B cell (primary cell): ENCODE measurements at regions not wholly inside any gene's neighbourhood (a gene's known extent, or its start where the extent isn't known, plus 50 kb on each side); places are given as distances from the start of the nearest gene placed in this dataset.

ENCODE experiments used
- ATAC-seq: fragments of 200-7000 bp; cut with Tn5 transposase; one replicate; pipeline ENCODE4 v1.10.0; 2021; ENCODE audit warnings: low read depth, mild to moderate bottlenecking, moderate number of reproducible peaks, moderate library complexity
- CTCF ChIA-PET: fragments of 350-600 bp; sonication (Branson Sonifier 250); formaldehyde crosslinking; loops from one replicate; lab custom pipeline; 2021; ENCODE audit warnings: antibody characterized with exemption, inconsistent platforms; lab: Charles Lee
- POLR2A ChIA-PET: fragments of 350-600 bp; sonication (Branson Sonifier 250); formaldehyde crosslinking; loops from one replicate; lab custom pipeline; 2021; ENCODE audit warnings: antibody characterized with exemption; lab: Charles Lee
- DNase-seq: peaks from one replicate; pipeline ENCODE4 v3.0.0; 2013
- H2AFZ ChIP-seq: 2 replicates; pipeline ENCODE4 v1.6.1; 2012; ENCODE audit warnings: mild to moderate bottlenecking, low read depth, low read length; ENCODE audit not compliant: insufficient read depth, poor library complexity, severe bottlenecking
- H3K27ac ChIP-seq, 2 donors: 1 replicate in 1 of 2; 2 replicates in 1 of 2; pipeline ENCODE4 v1.5.1; 2012 to 2013; ENCODE audit warnings: low read length in 2 of 2, mild to moderate bottlenecking in 2 of 2, moderate library complexity in 1 of 2
- H3K27me3 ChIP-seq, 4 experiments: fragments of 200-600 bp in 1 of 4; sonication (generic) in 1 of 4; replicated peaks in 1 of 4; 1 replicate in 2 of 4; 2 replicates in 2 of 4; pipeline versions ENCODE4 v1.6.1 to v1.7.0; 2013 to 2016; ENCODE audit warnings: low read length in 3 of 4, mild to moderate bottlenecking in 2 of 4, mixed read lengths in 1 of 4, moderate library complexity in 1 of 4; ENCODE audit not compliant: insufficient read depth in 4 of 4, control insufficient read depth in 3 of 4; ENCODE audit errors: control extremely low read depth in 1 of 4
- H3K36me3 ChIP-seq, 2 experiments: replicated peaks in 1 of 2; 1 replicate in 1 of 2; 2 replicates in 1 of 2; pipeline versions ENCODE4 v1.6.1 to v1.7.1; 2013; ENCODE audit warnings: low read length in 1 of 2; ENCODE audit not compliant: insufficient read depth in 2 of 2, control insufficient read depth in 1 of 2; ENCODE audit errors: control extremely low read depth in 1 of 2, extremely low read depth in 1 of 2
- H3K4me1 ChIP-seq, 2 donors: fragments of 200-600 bp in 1 of 2; sonication (generic) in 1 of 2; 1 replicate in 1 of 2; 2 replicates in 1 of 2; pipeline versions ENCODE4 v1.5.1 to v1.6.1; 2013 to 2017; ENCODE audit warnings: low read length in 2 of 2; ENCODE audit not compliant: control insufficient read depth in 2 of 2, insufficient read depth in 2 of 2
- H3K4me2 ChIP-seq: replicated peaks from 2 replicates; pipeline ENCODE3; 2012; ENCODE audit warnings: mild to moderate bottlenecking, low read depth, low read length; ENCODE audit not compliant: poor library complexity, severe bottlenecking
- H3K4me3 ChIP-seq, 5 experiments: fragments of 200-600 bp in 1 of 5; sonication (generic) in 1 of 5; 1 replicate in 3 of 5; 2 replicates in 2 of 5; pipeline versions ENCODE4 v1.5.1 to v1.7.0; 2011 to 2016; ENCODE audit warnings: low read length in 4 of 5, mild to moderate bottlenecking in 4 of 5, low read depth in 2 of 5, control low read depth in 1 of 5, moderate library complexity in 1 of 5; ENCODE audit not compliant: insufficient read depth in 1 of 5; ENCODE audit errors: control extremely low read depth in 1 of 5, extremely low read depth in 1 of 5
- H3K79me2 ChIP-seq: fragments of 200-600 bp; sonication (generic); one replicate; pipeline ENCODE4 v1.6.0; 2016; ENCODE audit warnings: low read length; ENCODE audit not compliant: control insufficient read depth, insufficient read depth
- H3K9ac ChIP-seq: fragments of 200-600 bp; sonication (generic); 2 replicates; pipeline ENCODE4 v1.6.1; 2017; ENCODE audit warnings: mild to moderate bottlenecking, low read length, moderate library complexity
- H3K9me3 ChIP-seq, 3 donors: one replicate each; pipeline versions ENCODE4 v1.6.1 to v1.7.1; 2013; ENCODE audit warnings: low read length in 2 of 3; ENCODE audit not compliant: control insufficient read depth in 2 of 3, insufficient read depth in 1 of 3; ENCODE audit errors: control extremely low read depth in 1 of 3
- H4K20me1 ChIP-seq: 2 replicates; pipeline ENCODE4 v1.6.0; 2012; ENCODE audit warnings: mild to moderate bottlenecking, low read length; ENCODE audit not compliant: insufficient read depth, control insufficient read depth, poor library complexity, severe bottlenecking
- H3K27ac Mint-ChIP-seq: one replicate; pipeline ENCODE4 v1.8.0; 2021; ENCODE audit warnings: mixed read lengths
- H3K27me3 Mint-ChIP-seq: one replicate; pipeline ENCODE4 v1.8.0; 2021; ENCODE audit warnings: mixed read lengths
- H3K4me1 Mint-ChIP-seq: one replicate; pipeline ENCODE4 v1.8.0; 2021; ENCODE audit warnings: mixed read lengths
- H3K4me3 Mint-ChIP-seq: one replicate; pipeline ENCODE4 v1.8.0; 2021; ENCODE audit warnings: mixed read lengths
- H3K9me3 Mint-ChIP-seq: one replicate; pipeline ENCODE4 v1.8.0; 2022; ENCODE audit warnings: mixed read lengths; ENCODE audit not compliant: insufficient read depth
- EZH2 ChIP-seq: IDR thresholded peaks from 2 replicates; pipeline ENCODE4 v1.6.1; 2012; ENCODE audit warnings: borderline replicate concordance, low read depth, mild to moderate bottlenecking, moderate library complexity, low read length; ENCODE audit not compliant: insufficient read depth, poor library complexity, severe bottlenecking
- WGBS: methylation state at CpG from one replicate; pipeline ENCODE4 v1.1.5; 2013; ENCODE audit warnings: missing lambda C conversion rate; ENCODE audit not compliant: insufficient coverage; 5-methylcytosine and 5-hydroxymethylcytosine counted together
- intact Hi-C: fragments of 100-400 bp; cut with micrococcal nuclease; formaldehyde crosslinking; loops from one replicate; pipeline ENCODE4 v1.10.0; 2022
- TF ChIP-seq, protein P1 (sequence below): fragments of 200-600 bp; IDR thresholded peaks from one replicate; pipeline ENCODE4 v1.8.0; 2022; ENCODE audit warnings: antibody characterized with exemption, mild to moderate bottlenecking

DNA sequence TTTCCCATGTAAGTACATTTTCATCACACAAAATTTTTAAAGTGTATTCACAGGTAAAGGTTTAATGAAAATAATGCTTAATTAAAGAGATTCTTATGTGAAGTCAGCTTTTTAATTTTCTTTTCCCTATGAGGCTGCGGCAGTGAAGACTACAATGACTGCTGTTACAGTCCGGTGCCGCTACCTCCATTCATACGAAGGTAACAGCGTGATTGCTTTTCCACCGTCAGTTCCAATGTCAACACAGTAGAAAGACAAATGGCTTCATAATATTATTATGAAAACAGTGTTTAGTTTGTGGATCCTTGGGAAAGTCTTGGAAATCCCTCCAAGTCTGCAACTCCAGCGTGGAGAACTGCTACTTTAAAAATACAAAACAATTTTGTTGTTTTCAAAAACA is 254.9 kb upstream of the NRIP1 start:
- WGBS, result no CpG with 5 or more reads among the region's 7 CpGs
- no peak overlapping the region for H3K4me3 Mint-ChIP-seq

DNA sequence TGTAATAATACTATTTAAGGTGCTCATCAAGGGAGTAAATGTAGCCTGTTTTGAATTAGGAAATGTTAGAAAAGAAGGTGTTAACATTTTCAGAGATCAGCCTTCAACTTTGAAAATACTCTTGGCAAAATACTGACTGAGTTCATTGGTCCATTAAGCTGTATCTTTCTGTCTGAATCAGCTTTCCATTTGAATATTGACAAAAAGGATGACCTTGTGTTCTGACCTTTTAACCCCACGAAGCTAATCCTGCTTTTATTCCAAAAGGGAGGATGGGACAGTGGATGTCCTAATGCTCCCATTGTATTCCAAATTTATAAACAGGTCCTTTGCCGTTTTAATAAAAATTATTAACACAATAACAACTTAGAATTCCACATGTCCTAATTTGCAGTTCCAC is 259.7 kb upstream of the NRIP1 start:
- Histone ChIP-seq H3K27me3 (no peaks in the 10 kb centered on the region), H4K20me1 (no peaks in the 10 kb centered on the region), H3K27ac (no peak overlapping the region), H3K36me3 (no peaks in the 10 kb centered on the region), H3K4me2 (no peak overlapping the region), H3K4me3 (no peak overlapping the region), H3K9me3 (peaks cover 0 to 21% (median 0%) of the 10 kb centered on the region in 3 donors), H3K9ac (no peak overlapping the region), H3K79me2 (no peaks in the 10 kb centered on the region), H3K4me1 (no peaks in the 10 kb centered on the region), H2AFZ (no peak overlapping the region)
- no peak overlapping the region for H3K4me3 Mint-ChIP-seq
- no peaks in the 10 kb centered on the region for H3K4me1 Mint-ChIP-seq
- peaks cover 10% of the 10 kb centered on the region for H3K27me3 Mint-ChIP-seq
- no peak for ATAC-seq
- ChIA-PET CTCF (no interaction called here), POLR2A (no interaction called here)
- no peak overlapping the region for H3K27ac Mint-ChIP-seq
- no peak for TF ChIP-seq EZH2
- TF ChIP-seq, protein P1, sequence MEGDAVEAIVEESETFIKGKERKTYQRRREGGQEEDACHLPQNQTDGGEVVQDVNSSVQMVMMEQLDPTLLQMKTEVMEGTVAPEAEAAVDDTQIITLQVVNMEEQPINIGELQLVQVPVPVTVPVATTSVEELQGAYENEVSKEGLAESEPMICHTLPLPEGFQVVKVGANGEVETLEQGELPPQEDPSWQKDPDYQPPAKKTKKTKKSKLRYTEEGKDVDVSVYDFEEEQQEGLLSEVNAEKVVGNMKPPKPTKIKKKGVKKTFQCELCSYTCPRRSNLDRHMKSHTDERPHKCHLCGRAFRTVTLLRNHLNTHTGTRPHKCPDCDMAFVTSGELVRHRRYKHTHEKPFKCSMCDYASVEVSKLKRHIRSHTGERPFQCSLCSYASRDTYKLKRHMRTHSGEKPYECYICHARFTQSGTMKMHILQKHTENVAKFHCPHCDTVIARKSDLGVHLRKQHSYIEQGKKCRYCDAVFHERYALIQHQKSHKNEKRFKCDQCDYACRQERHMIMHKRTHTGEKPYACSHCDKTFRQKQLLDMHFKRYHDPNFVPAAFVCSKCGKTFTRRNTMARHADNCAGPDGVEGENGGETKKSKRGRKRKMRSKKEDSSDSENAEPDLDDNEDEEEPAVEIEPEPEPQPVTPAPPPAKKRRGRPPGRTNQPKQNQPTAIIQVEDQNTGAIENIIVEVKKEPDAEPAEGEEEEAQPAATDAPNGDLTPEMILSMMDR, result no peak
- no CpG with 5 or more reads among the region's 2 CpGs for WGBS
- intact Hi-C loops, result no loop called here
- no peak for DNase-seq
- H3K9me3 Mint-ChIP-seq, result no peaks in the 10 kb centered on the region

More for the DNA sequence above, 254.9 kb upstream of the NRIP1 start:
- Histone ChIP-seq H3K27ac (no peak overlapping the region), H4K20me1 (no peaks in the 10 kb centered on the region), H3K9me3 (peaks cover 0 to 3% (median 2%) of the 10 kb centered on the region in 3 donors), H3K79me2 (no peaks in the 10 kb centered on the region), H2AFZ (no peak overlapping the region), H3K4me3 (no peak overlapping the region), H3K27me3 (no peaks in the 10 kb centered on the region), H3K9ac (no peak overlapping the region), H3K36me3 (no peaks in the 10 kb centered on the region), H3K4me2 (no peak overlapping the region), H3K4me1 (no peaks in the 10 kb centered on the region)
- intact Hi-C loops, result no loop called here
- ChIA-PET CTCF (no interaction called here), POLR2A (no interaction called here)
- no peak for ATAC-seq
- Mint-ChIP-seq H3K27me3 (peaks cover 10% of the 10 kb centered on the region), H3K9me3 (no peaks in the 10 kb centered on the region), H3K4me1 (no peaks in the 10 kb centered on the region), H3K27ac (no peak overlapping the region)
- no peak for DNase-seq
- no peak for TF ChIP-seq EZH2
